ENCODE measurements at regions not wholly inside any gene's neighbourhood (a gene's known extent, or its start where the extent isn't known, plus 50 kb on each side); places are given as distances from the start of the nearest gene placed in this dataset.

- TF ChIP-seq CTCF (IDR thresholded peaks at IDR 0.05) (no peak), POLR2A (IDR thresholded peaks at IDR 0.05; ENCODE audit: low read length) (no peak), ELK1 (IDR thresholded peaks at IDR 0.05; ENCODE audit: low read depth, low read length) (no peak), RFX5 (IDR thresholded peaks at IDR 0.05) (no peak), SMC3 (IDR thresholded peaks at IDR 0.05) (no peak), MAZ (IDR thresholded peaks at IDR 0.05; ENCODE audit: borderline replicate concordance, low read depth, low read length) (no peak), POLR2AphosphoS2 (conservative IDR thresholded peaks at IDR 0.05; ENCODE audit: low read length) (no peak)
Observed at GRCh38 chr9:116045083-116045482, 108.5 kb upstream of the PAPPA start.
